ENCODE measurements at regions not wholly inside any gene's neighbourhood (a gene's known extent, or its start where the extent isn't known, plus 50 kb on each side); places are given as distances from the start of the nearest gene placed in this dataset.
"Not testable (repeated sequence)": the region's sequence is repeated elsewhere in the genome, so short reads cannot be mapped to it uniquely, and the experiment has no call there.

DNA sequence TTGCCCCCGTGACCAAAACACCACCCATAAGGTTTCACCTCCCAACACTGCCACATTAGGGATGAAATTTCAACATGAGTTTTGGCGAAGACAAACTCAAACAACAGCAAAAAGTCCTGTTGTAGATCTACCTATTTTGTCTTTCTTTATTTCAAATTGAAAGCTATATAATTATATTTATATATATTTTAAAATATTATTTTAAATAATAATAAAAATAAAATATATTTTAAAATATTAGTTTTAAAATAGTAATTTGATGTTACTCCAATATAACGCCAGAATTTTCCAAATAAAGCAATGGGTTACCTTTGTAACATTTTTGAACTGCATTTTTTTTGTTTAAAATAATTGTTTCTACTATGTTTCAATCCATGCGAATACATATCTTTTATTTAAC lies 263.5 kb upstream of the USP25 start:
- H3K9me3 ChIP-seq (ENCODE audit: control insufficient read depth in 2 of 2, low read length in 2 of 2), result no peaks in the 10 kb centered on the region
- no peak overlapping the region for H3K9ac ChIP-seq (ENCODE audit: low read length in 2 of 2)
- no peaks in the 10 kb centered on the region for H3K27me3 ChIP-seq (ENCODE audit: control insufficient read depth in 1 of 2, insufficient read depth in 2 of 2, low read length in 2 of 2)
- H3K4me3 ChIP-seq (ENCODE audit: low read length in 2 of 2), result no peak overlapping the region
- no peaks in the 10 kb centered on the region for H3K36me3 ChIP-seq (ENCODE audit: control insufficient read depth in 2 of 2, insufficient read depth in 2 of 2, low read length in 2 of 2)
- no peaks in the 10 kb centered on the region for H3K4me1 ChIP-seq (ENCODE audit: control insufficient read depth, insufficient read depth, low read length)
- no peak overlapping the region for H3K27ac ChIP-seq (ENCODE audit: low read length)

- H3K9me3 ChIP-seq (ENCODE audit: control insufficient read depth in 2 of 2, low read length in 2 of 2), result no peaks in the 10 kb centered on the region
- H3K36me3 ChIP-seq (ENCODE audit: control insufficient read depth in 2 of 2, insufficient read depth in 2 of 2, low read length in 2 of 2), result no peaks in the 10 kb centered on the region
- H3K4me3 ChIP-seq (ENCODE audit: low read length in 2 of 2), result no peak overlapping the region
- no peaks in the 10 kb centered on the region for H3K27me3 ChIP-seq (ENCODE audit: control insufficient read depth in 1 of 2, insufficient read depth in 2 of 2, low read length in 2 of 2)
- H3K27ac ChIP-seq (ENCODE audit: low read length), result no peak overlapping the region
- no peak overlapping the region for H3K9ac ChIP-seq (ENCODE audit: low read length in 2 of 2)
- H3K4me1 ChIP-seq (ENCODE audit: control insufficient read depth, insufficient read depth, low read length), result no peaks in the 10 kb centered on the region
Observed at GRCh38 chr21:15468368-15468767, 261.4 kb upstream of the USP25 start.

DNA sequence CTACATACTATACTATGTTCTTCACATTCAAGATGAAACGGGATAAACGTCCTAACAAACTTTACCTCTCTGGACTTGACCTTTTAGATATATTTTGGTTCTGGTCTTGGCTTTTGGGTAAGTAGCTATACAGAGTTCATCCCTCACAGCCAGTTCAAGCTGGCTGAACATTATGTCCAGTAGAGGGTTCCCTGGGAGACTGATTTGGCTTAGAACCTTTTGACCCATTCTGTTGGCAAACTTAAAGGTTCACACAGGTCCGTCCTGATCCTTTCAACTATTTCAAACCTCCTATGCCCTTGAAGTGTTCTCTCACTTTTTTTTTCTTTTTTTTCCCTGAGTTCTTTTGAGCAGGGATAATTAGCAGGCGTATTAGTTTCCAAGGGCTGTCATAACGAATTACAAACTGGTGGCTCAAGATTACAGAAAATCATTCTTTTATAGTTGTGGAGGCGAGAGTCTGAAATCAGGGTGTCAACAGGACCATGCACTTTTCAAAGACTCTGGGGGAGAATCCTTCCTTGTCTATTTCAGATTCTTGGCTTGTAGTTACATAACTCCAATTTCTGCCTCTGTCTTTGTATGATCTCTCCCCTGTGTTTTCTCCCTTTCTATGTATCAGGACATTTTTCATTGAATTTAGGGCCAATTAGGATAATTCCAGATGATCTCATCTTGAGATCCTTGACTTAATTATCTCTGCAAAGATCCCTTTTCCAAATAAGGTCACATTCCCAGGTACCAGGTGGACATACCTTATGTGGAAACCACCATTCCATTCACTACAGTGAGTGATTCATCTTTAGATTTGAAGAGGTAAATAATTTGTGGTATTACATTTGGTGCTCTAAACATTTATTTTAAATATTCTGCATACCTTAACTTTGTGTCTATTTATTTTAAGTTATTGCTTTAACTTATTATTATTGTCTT lies 257.4 kb upstream of the USP25 start:
- H3K4me3 ChIP-seq (ENCODE audit: low read length in 2 of 2), result no peak overlapping the region
- H3K36me3 ChIP-seq (ENCODE audit: control insufficient read depth in 2 of 2, insufficient read depth in 2 of 2, low read length in 2 of 2), result no peaks in the 10 kb centered on the region
- no peak overlapping the region for H3K27ac ChIP-seq (ENCODE audit: low read length)
- no peaks in the 10 kb centered on the region for H3K9me3 ChIP-seq (ENCODE audit: control insufficient read depth in 2 of 2, low read length in 2 of 2)
- H3K27me3 ChIP-seq (ENCODE audit: control insufficient read depth in 1 of 2, insufficient read depth in 2 of 2, low read length in 2 of 2), result no peaks in the 10 kb centered on the region
- no peaks in the 10 kb centered on the region for H3K4me1 ChIP-seq (ENCODE audit: control insufficient read depth, insufficient read depth, low read length)
- no peak overlapping the region for H3K9ac ChIP-seq (ENCODE audit: low read length in 2 of 2)

GRCh38 chr21:15477773-15478172 lies 252.0 kb upstream of the USP25 start:
- H3K4me3 ChIP-seq (ENCODE audit: low read length in 2 of 2); H3K36me3 ChIP-seq (ENCODE audit: control insufficient read depth in 2 of 2, insufficient read depth in 2 of 2, low read length in 2 of 2); H3K4me1 ChIP-seq (ENCODE audit: control insufficient read depth, insufficient read depth, low read length): not testable (repeated sequence)

GRCh38 chr21:15480160-15480559 lies 249.6 kb upstream of the USP25 start:
- Histone ChIP-seq H3K27ac (ENCODE audit: low read length) (no peak overlapping the region), H3K36me3 (ENCODE audit: control insufficient read depth in 2 of 2, insufficient read depth in 2 of 2, low read length in 2 of 2) (no peaks in the 10 kb centered on the region), H3K9ac (ENCODE audit: low read length in 2 of 2) (no peak overlapping the region), H3K4me3 (ENCODE audit: low read length in 2 of 2) (no peak overlapping the region), H3K9me3 (ENCODE audit: control insufficient read depth in 2 of 2, low read length in 2 of 2) (no peaks in the 10 kb centered on the region), H3K4me1 (ENCODE audit: control insufficient read depth, insufficient read depth, low read length) (no peaks in the 10 kb centered on the region), H3K27me3 (ENCODE audit: control insufficient read depth in 1 of 2, insufficient read depth in 2 of 2, low read length in 2 of 2) (no peaks in the 10 kb centered on the region)

More at GRCh38 chr21:15477773-15478172, 252.0 kb upstream of the USP25 start:
- H3K27me3 ChIP-seq (ENCODE audit: control insufficient read depth in 1 of 2, insufficient read depth in 2 of 2, low read length in 2 of 2); H3K9ac ChIP-seq (ENCODE audit: low read length in 2 of 2); H3K27ac ChIP-seq (ENCODE audit: low read length); H3K9me3 ChIP-seq (ENCODE audit: control insufficient read depth in 2 of 2, low read length in 2 of 2): not testable (repeated sequence)

GRCh38 chr21:15483138-15483780 lies 246.5 kb upstream of the USP25 start:
- no peak overlapping the region for H3K9ac ChIP-seq (ENCODE audit: low read length in 2 of 2)
- no peak overlapping the region for H3K27ac ChIP-seq (ENCODE audit: low read length)
- no peaks in the 10 kb centered on the region for H3K9me3 ChIP-seq (ENCODE audit: control insufficient read depth in 2 of 2, low read length in 2 of 2)
- H3K27me3 ChIP-seq (ENCODE audit: control insufficient read depth in 1 of 2, insufficient read depth in 2 of 2, low read length in 2 of 2), result no peaks in the 10 kb centered on the region
- H3K36me3 ChIP-seq (ENCODE audit: control insufficient read depth in 2 of 2, insufficient read depth in 2 of 2, low read length in 2 of 2), result no peaks in the 10 kb centered on the region
- H3K4me1 ChIP-seq (ENCODE audit: control insufficient read depth, insufficient read depth, low read length), result no peaks in the 10 kb centered on the region
- H3K4me3 ChIP-seq (ENCODE audit: low read length in 2 of 2), result no peak overlapping the region

- Histone ChIP-seq H3K9ac (ENCODE audit: low read length in 2 of 2) (no peak overlapping the region), H3K36me3 (ENCODE audit: control insufficient read depth in 2 of 2, insufficient read depth in 2 of 2, low read length in 2 of 2) (no peaks in the 10 kb centered on the region), H3K27me3 (ENCODE audit: control insufficient read depth in 1 of 2, insufficient read depth in 2 of 2, low read length in 2 of 2) (no peaks in the 10 kb centered on the region), H3K9me3 (ENCODE audit: control insufficient read depth in 2 of 2, low read length in 2 of 2) (no peaks in the 10 kb centered on the region), H3K4me1 (ENCODE audit: control insufficient read depth, insufficient read depth, low read length) (no peaks in the 10 kb centered on the region), H3K27ac (ENCODE audit: low read length) (no peak overlapping the region), H3K4me3 (ENCODE audit: low read length in 2 of 2) (no peak overlapping the region)
Observed at GRCh38 chr21:15486460-15487195, 243.2 kb upstream of the USP25 start.

- Histone ChIP-seq H3K27me3 (ENCODE audit: control insufficient read depth in 1 of 2, insufficient read depth in 2 of 2, low read length in 2 of 2) (no peaks in the 10 kb centered on the region), H3K9me3 (ENCODE audit: control insufficient read depth in 2 of 2, low read length in 2 of 2) (no peaks in the 10 kb centered on the region), H3K27ac (ENCODE audit: low read length) (no peak overlapping the region), H3K4me3 (ENCODE audit: low read length in 2 of 2) (no peak overlapping the region), H3K9ac (ENCODE audit: low read length in 2 of 2) (no peak overlapping the region), H3K36me3 (ENCODE audit: control insufficient read depth in 2 of 2, insufficient read depth in 2 of 2, low read length in 2 of 2) (no peaks in the 10 kb centered on the region), H3K4me1 (ENCODE audit: control insufficient read depth, insufficient read depth, low read length) (no peaks in the 10 kb centered on the region)
Observed at GRCh38 chr21:15487196-15487550, 242.6 kb upstream of the USP25 start.

- Histone ChIP-seq H3K36me3 (ENCODE audit: control insufficient read depth in 2 of 2, insufficient read depth in 2 of 2, low read length in 2 of 2) (no peaks in the 10 kb centered on the region), H3K9ac (ENCODE audit: low read length in 2 of 2) (no peak overlapping the region), H3K4me1 (ENCODE audit: control insufficient read depth, insufficient read depth, low read length) (no peaks in the 10 kb centered on the region), H3K27me3 (ENCODE audit: control insufficient read depth in 1 of 2, insufficient read depth in 2 of 2, low read length in 2 of 2) (no peaks in the 10 kb centered on the region), H3K9me3 (ENCODE audit: control insufficient read depth in 2 of 2, low read length in 2 of 2) (no peaks in the 10 kb centered on the region), H3K27ac (ENCODE audit: low read length) (no peak overlapping the region), H3K4me3 (ENCODE audit: low read length in 2 of 2) (no peak overlapping the region)
Observed at GRCh38 chr21:15491100-15491499, 238.7 kb upstream of the USP25 start.

DNA sequence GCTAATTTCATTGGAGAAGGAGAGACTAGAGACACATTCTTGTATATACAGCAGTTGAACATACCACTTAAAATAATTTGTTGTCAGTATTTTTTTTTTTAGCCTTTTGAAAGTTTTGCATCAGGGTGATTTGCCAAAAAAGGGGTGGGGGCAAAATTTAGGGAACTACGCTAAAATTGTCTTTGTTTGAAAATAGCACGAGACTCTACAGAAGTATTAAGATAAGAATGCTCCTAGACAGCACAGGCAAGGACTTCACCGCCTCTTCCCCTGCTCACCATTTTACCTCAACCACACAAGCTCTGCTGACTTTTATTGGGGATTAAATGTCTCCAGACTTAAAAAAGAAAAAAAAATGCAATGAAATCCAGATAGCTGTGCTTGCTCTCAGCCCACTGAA lies 236.1 kb upstream of the USP25 start:
- no peaks in the 10 kb centered on the region for H3K9me3 ChIP-seq (ENCODE audit: control insufficient read depth in 2 of 2, low read length in 2 of 2)
- no peaks in the 10 kb centered on the region for H3K4me1 ChIP-seq (ENCODE audit: control insufficient read depth, insufficient read depth, low read length)
- no peaks in the 10 kb centered on the region for H3K36me3 ChIP-seq (ENCODE audit: control insufficient read depth in 2 of 2, insufficient read depth in 2 of 2, low read length in 2 of 2)
- H3K27me3 ChIP-seq (ENCODE audit: control insufficient read depth in 1 of 2, insufficient read depth in 2 of 2, low read length in 2 of 2), result no peaks in the 10 kb centered on the region
- no peak overlapping the region for H3K4me3 ChIP-seq (ENCODE audit: low read length in 2 of 2)
- H3K27ac ChIP-seq (ENCODE audit: low read length), result no peak overlapping the region
- H3K9ac ChIP-seq (ENCODE audit: low read length in 2 of 2), result no peak overlapping the region
